NCI-H446 (cell line): ENCODE measurements at regions not wholly inside any gene's neighbourhood (a gene's known extent, or its start where the extent isn't known, plus 50 kb on each side); places are given as distances from the start of the nearest gene placed in this dataset.

Source experiments
- DNase-seq, 2 experiments: peaks; one replicate each; lab custom pipeline; 2025; lab: John Stamatoyannopoulos, UW

- DNase-seq, result no peak
Observed at GRCh38 chr9:86695910-86696424, 251.3 kb downstream of the GAS1 start.

GRCh38 chr9:86690034-86690433, 257.3 kb downstream of the GAS1 start:
- no peak for DNase-seq

GRCh38 chr9:86687788-86688187, 259.5 kb downstream of the GAS1 start:
- DNase-seq, result no peak

- no peak for DNase-seq
Observed at GRCh38 chr9:86685556-86685955, 261.8 kb downstream of the GAS1 start.

- DNase-seq, result peak in 1 of 2 experiments; percentile 11
Observed at GRCh38 chr9:86684148-86684547, 263.2 kb downstream of the GAS1 start.

- no peak for DNase-seq
Observed at GRCh38 chr9:86682240-86682639, 265.1 kb downstream of the GAS1 start.

GRCh38 chr9:86679909-86680308, 267.4 kb downstream of the GAS1 start:
- DNase-seq, result no peak

- no peak for DNase-seq
Observed at GRCh38 chr9:86676396-86676795, 270.9 kb downstream of the GAS1 start.

GRCh38 chr9:86675805-86676204, 271.5 kb downstream of the GAS1 start:
- no peak for DNase-seq

- no peak for DNase-seq
Observed at GRCh38 chr9:86674487-86674886, 272.8 kb downstream of the GAS1 start.

GRCh38 chr9:86672966-86673365, 274.3 kb downstream of the GAS1 start:
- no peak for DNase-seq

GRCh38 chr9:86672301-86672700, 275.0 kb downstream of the GAS1 start:
- DNase-seq, result no peak

GRCh38 chr9:86671018-86671417, 276.3 kb downstream of the GAS1 start:
- DNase-seq, result no peak

- DNase-seq, result no peak
Observed at GRCh38 chr9:86670536-86670935, 276.8 kb downstream of the GAS1 start.

GRCh38 chr9:86670076-86670475, 277.2 kb downstream of the GAS1 start:
- DNase-seq, result no peak

- no peak for DNase-seq
Observed at GRCh38 chr9:86669422-86669821, 277.9 kb downstream of the GAS1 start.

- DNase-seq, result no peak
Observed at GRCh38 chr9:86668488-86668887, 278.8 kb downstream of the GAS1 start.

- no peak for DNase-seq
Observed at GRCh38 chr9:86667307-86667706, 280.0 kb downstream of the GAS1 start.

- DNase-seq, result no peak
Observed at GRCh38 chr9:86665416-86665815, 281.9 kb downstream of the GAS1 start.

- no peak for DNase-seq
Observed at GRCh38 chr9:86664603-86665002, 282.7 kb downstream of the GAS1 start.

- DNase-seq, result no peak
Observed at GRCh38 chr9:86663905-86664304, 283.4 kb downstream of the GAS1 start.

- DNase-seq, result no peak
Observed at GRCh38 chr9:86662890-86663468, 284.3 kb downstream of the GAS1 start.

- DNase-seq, result no peak
Observed at GRCh38 chr9:86660146-86660943, 287.0 kb downstream of the GAS1 start.
